AG04450 (cell line): ENCODE measurements at regions not wholly inside any gene's neighbourhood (a gene's known extent, or its start where the extent isn't known, plus 50 kb on each side); places are given as distances from the start of the nearest gene placed in this dataset.

Experiments
- CTCF ChIA-PET: fragments of 300-600, 350-600 bp; formaldehyde crosslinking; extraction: SDS; loops from one replicate; lab custom pipeline; 2022; ENCODE audit warnings: antibody characterized with exemption, inconsistent platforms; lab: Charles Lee
- POLR2A ChIA-PET: fragments of 350-600 bp; formaldehyde crosslinking; extraction: SDS; loops from one replicate; lab custom pipeline; 2021; ENCODE audit warnings: antibody characterized with exemption, inconsistent platforms; lab: Yijun Ruan, JAX
- DNase-seq: peaks from one replicate; pipeline ENCODE4 v3.0.0-alpha.2; 2011; ENCODE audit warnings: low read depth, low spot score
- H3K27ac ChIP-seq: one replicate; pipeline ENCODE4 v1.5.1; 2012; ENCODE audit warnings: low read depth, low read length, control low read depth
- H3K27me3 ChIP-seq: one replicate; pipeline ENCODE4 v1.6.0; 2012; ENCODE audit warnings: low read length; ENCODE audit not compliant: control insufficient read depth, insufficient read depth
- H3K4me3 ChIP-seq: 2 replicates; pipeline ENCODE4 v1.5.1; 2011; ENCODE audit warnings: mild to moderate bottlenecking, low read depth, low read length, control low read depth
- H3K9me3 ChIP-seq: 2 replicates; pipeline ENCODE4 v1.5.1; 2012; ENCODE audit warnings: low read length; ENCODE audit not compliant: control insufficient read depth, insufficient read depth
- CTCF ChIP-seq: IDR thresholded peaks from 2 replicates; pipeline ENCODE4 v1.5.1; 2011; ENCODE audit warnings: low read depth, low read length, control low read depth, inconsistent platforms

- Histone ChIP-seq H3K27me3 (no peaks in the 10 kb centered on the region), H3K9me3 (no peaks in the 10 kb centered on the region), H3K27ac (no peak overlapping the region), H3K4me3 (no peak overlapping the region)
- ChIA-PET POLR2A (no interaction called here), CTCF (no interaction called here)
- TF ChIP-seq CTCF, result no peak
- no peak for DNase-seq
Measured at GRCh38 chr13:34808649-34809048, 133.4 kb upstream of the NBEA start.

- POLR2A ChIA-PET, result no interaction called here
- Histone ChIP-seq H3K27me3 (no peaks in the 10 kb centered on the region), H3K9me3 (no peaks in the 10 kb centered on the region), H3K27ac (no peak overlapping the region), H3K4me3 (no peak overlapping the region)
- CTCF ChIA-PET, result no interaction called here
- no peak for TF ChIP-seq CTCF
- DNase-seq, result no peak
Measured at GRCh38 chr13:34810996-34811395, 131.1 kb upstream of the NBEA start.

GRCh38 chr13:34815526-34815925 is 126.5 kb upstream of the NBEA start:
- DNase-seq, result no peak
- POLR2A ChIA-PET, result no interaction called here
- no peak overlapping the region for H3K27ac ChIP-seq

GRCh38 chr13:34816245-34816884 is 125.7 kb upstream of the NBEA start:
- TF ChIP-seq CTCF, result no peak
- ChIA-PET POLR2A (no interaction called here), CTCF (no interaction called here)
- DNase-seq, result no peak
- no peak overlapping the region for H3K4me3 ChIP-seq
- H3K27ac ChIP-seq, result no peak overlapping the region
- no peaks in the 10 kb centered on the region for H3K27me3 ChIP-seq
- H3K9me3 ChIP-seq, result no peaks in the 10 kb centered on the region

More at GRCh38 chr13:34815526-34815925, 126.5 kb upstream of the NBEA start:
- Histone ChIP-seq H3K27me3 (no peaks in the 10 kb centered on the region), H3K9me3 (no peaks in the 10 kb centered on the region), H3K4me3 (no peak overlapping the region)
- TF ChIP-seq CTCF, result no peak
- CTCF ChIA-PET, result no interaction called here

- Histone ChIP-seq H3K27me3 (no peaks in the 10 kb centered on the region), H3K27ac (no peak overlapping the region), H3K9me3 (no peaks in the 10 kb centered on the region), H3K4me3 (no peak overlapping the region)
- ChIA-PET CTCF (no interaction called here), POLR2A (no interaction called here)
- DNase-seq, result no peak
- no peak for TF ChIP-seq CTCF
Measured at GRCh38 chr13:34816908-34817665, 125.0 kb upstream of the NBEA start.
